Fibroblast of skin of back (primary cell): ENCODE measurements at regions not wholly inside any gene's neighbourhood (a gene's known extent, or its start where the extent isn't known, plus 50 kb on each side); places are given as distances from the start of the nearest gene placed in this dataset.
A peak's percentile ranks its signal among the peaks of the same experiment; 100 is the strongest.

Source experiments
- DNase-seq: peaks from one replicate; pipeline ENCODE4 v3.0.0-alpha.2; 2013

DNA sequence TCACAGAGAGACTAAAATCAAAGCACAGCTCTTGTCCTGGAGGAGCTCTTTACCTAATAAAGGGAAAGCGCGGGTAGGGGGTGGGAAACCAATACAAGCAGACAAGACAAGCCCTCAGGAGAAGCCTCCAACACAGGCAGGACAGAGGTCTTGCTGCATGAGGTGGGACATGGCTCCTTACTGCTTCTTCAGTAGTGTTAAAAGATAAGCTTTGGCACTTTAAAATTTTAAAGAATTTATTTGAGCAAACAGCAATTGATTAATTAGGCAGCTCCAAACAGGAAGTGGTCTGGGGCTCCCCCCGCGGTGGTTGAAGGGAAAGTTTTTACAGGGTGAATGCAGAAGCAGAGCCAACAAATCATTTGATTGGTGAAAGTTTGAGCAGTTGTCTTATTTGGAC, 50.3 kb upstream of the MACC1 start:
- DNase-seq, result no peak

DNA sequence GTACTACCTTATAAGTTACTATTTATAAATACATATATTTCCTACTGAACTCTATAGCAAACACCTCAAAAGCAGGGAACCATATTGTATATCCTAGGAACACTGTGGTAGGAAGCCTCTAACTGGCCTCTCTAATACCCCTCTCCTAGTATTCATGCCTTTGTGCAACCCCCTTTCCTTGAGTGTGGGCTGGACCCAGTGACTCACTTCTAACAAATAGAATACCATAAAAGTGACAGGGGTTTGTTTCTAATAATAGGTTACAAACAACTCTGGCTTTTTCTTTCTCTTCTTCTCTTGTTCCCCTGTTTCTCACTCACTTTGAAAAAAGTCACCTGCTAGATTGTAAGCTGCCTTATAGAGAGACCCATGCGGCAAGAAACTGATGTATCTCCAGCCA, 51.6 kb upstream of the MACC1 start:
- DNase-seq, result peak; percentile 39

DNA sequence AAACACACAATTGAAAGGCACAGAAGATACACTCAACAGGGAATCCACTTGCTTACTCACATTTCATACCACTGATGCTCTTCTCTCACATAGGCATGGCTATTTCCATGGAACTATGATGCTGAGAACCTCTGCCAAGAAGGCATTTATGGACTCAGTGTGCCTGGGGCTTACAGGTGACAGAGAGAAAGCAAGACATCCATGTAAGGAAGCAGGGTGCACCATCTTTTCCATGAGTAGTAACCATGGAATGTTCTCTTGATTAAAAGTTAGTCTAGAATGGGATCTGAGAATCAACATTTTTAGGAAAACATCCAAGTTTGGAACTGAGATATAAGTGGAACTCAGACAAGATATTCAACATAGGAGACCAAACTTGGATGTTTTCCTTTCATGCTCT, 52.5 kb upstream of the MACC1 start:
- DNase-seq, result peak; percentile 83

DNA sequence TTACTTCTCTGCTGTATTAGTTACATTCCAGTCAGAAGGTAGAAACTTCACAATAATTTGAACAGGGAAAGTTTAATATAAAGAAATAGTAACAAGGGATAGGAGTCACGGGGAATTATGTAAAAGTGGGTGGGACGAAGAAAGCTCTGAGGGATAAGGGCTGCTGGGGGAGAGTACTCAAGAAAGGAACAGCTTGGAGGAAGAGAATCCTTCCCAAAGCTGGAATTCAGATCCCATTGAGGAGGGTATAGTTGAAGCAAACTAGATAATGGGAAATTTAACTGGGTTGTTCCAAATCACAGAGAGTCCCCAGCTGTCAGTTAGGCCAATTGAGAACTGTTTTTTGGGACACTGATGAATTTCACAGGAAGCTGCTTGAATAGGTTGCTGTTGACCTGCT, 53.2 kb upstream of the MACC1 start:
- DNase-seq, result no peak

DNA sequence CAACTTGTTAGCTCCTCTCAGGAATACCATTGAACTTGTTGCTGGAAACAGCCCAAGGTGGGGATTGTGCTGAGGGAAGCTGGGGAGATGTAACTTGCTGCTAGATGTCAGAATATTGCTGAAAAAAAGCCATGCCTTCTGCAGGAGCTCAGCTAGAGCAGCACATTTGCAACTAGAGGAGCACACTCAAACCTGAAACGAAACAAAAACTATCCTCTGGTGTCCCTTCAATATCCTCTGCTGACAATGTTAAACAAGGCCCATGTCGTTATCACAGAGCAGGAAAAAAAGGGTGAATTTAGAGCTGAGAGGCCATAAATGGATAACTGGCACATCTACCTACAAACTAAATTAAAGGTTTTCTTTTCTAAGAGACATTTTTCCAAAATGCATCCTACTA, 53.7 kb upstream of the MACC1 start:
- no peak for DNase-seq

DNA sequence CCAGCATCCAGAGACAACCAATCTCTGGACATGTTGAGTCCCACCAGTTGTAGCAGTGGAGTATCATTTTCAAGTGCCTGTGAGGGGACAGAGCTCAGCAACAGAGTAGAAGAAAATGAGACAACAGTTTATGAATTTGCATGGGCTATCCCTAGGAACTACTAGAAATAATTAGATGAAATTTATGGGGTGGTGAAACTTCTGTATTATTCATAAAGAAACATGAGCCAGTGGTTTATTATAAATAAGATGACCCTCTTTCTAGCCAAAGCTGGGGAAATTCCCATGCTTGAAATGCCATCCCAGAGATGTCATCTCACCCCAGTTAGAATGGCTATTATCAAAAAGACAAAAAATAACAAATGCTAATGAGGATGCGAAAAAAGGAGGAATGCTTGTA, 55.1 kb upstream of the ITGB8 start:
- DNase-seq, result peak; percentile 55

DNA sequence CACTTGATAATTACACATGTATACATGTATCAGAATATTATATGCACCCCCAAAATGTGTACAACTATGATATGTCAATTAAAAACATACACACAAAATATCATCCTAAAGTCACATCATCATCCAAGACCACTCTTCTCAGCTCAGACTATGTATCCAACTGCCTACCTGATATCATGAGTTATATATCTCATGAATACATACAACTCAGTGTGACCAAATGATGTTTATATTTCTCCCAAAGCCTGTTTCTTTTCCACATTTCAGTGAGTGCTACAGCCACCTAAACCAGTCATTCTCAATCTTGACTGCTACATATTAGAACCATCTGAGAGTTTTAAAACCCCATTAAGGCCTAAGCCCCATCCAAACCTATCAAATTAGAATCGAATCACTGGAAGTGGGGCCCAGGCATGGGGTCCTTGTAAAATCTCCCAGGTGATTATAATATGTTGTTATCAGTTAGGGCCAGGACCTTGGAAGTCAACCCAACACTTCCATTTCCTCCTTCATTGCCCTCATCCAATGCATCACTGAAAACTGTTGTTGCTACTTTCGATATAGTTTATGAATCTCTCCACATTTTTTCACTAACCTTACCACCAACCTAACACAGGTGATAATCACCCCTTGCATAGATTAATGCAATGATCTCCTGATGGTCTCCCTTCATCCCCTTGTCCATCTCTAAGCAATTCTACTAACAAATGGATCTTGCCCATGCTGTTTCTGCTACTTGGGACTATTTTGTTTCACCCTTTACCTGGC, 53.8 kb upstream of the ITGB8 start:
- DNase-seq, result no peak

DNA sequence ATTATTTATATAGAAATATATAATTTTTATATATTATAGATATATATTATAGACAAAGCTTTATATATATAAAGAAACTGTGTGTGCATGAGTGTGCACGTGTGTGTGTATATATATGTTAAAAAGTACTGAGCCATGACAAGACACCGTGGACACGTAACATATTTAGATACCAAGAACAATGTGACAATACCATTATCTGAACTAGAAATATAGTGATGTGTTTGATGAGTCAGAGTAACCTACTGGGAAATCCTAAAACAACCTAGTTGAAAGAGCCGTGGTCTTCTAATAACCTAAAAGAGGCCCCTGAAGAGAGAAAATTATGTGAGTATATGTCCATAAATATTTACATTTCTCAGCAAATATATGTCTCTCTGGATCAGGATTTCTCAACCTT, 50.7 kb upstream of the ITGB8 start:
- DNase-seq, result no peak

DNA sequence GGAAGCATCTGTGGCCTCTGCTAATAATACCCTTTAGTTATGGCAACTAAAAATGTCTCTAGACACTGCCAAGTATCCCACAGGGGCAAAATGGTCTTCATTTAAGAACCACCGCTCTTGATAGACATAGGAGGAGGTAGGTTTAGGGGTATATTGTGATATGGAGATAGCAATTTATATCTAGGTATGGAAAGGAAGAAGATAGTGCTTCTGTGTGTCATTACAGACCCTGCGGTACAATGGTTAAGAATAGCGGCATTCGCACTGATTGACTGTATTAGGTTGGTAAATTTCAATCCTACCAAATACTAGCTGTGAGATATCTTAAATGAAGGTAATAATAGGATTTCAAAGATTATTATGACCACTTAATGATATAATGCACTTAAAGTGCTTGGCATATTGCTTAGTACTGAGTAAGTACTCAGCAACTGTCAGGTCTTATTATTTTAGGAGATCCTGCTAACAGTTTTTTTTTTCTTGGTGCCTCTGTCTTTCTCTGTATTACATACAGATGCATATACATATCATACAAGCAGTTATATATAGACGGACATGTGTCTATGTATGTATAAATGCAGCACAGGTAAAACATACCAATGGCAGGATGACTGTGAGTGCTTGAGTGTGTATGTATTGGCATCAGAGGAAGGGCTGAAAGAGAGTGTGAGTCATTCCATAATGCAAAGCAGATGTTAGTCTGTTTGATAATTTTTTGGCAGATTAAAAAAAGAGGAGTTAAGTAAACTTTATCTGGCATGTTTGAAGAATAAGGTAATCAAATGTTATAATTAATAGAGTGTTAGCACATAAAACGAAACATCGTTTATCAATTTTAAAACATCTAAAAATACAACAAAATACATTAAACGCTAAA, 50.0 kb upstream of the ITGB8 start:
- peak; percentile 81 for DNase-seq
